Stimulated activated CD8-positive, alpha-beta memory T cell treated with anti-CD3 and anti-CD28 coated beads, Interleukin-4, amount 100 ng/mL, for 4 hours (primary cell): ENCODE measurements at regions not wholly inside any gene's neighbourhood (a gene's known extent, or its start where the extent isn't known, plus 50 kb on each side); places are given as distances from the start of the nearest gene placed in this dataset.

Experiments
- DNase-seq, 2 donors: peaks; one replicate each; pipeline ENCODE4 v3.0.0-alpha.2; 2020; ENCODE audit warnings: low read depth in 2 of 2, low spot score in 1 of 2

- DNase-seq, result no peak
Observed at GRCh38 chr7:52273685-52274610, 761.5 kb upstream of the POM121L12 start.

- DNase-seq, result no peak
Observed at GRCh38 chr7:52271703-52272102, 763.7 kb upstream of the POM121L12 start.

GRCh38 chr7:52270301-52270700 is 765.1 kb upstream of the POM121L12 start:
- no peak for DNase-seq

- DNase-seq, result no peak
Observed at GRCh38 chr7:52269669-52270068, 765.8 kb upstream of the POM121L12 start.

DNA sequence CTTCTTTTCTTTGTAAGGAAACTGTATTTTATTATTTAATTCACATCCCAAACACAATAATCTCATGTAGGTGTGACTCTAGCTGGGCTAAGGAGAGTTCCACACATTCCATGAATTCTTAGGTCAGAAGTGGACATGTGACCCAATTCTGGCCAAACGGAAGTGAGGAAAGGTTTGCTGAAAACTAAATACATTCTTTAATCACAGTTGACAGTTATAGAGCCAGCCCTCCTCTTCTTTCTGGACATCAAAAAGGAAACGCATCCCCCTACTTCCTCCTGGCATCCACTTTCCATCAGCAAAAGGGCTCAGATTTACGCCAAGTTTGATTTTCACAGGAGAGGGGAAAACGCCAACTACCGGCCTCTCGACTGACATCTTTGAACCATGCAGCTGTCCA is 774.4 kb upstream of the POM121L12 start:
- no peak for DNase-seq

DNA sequence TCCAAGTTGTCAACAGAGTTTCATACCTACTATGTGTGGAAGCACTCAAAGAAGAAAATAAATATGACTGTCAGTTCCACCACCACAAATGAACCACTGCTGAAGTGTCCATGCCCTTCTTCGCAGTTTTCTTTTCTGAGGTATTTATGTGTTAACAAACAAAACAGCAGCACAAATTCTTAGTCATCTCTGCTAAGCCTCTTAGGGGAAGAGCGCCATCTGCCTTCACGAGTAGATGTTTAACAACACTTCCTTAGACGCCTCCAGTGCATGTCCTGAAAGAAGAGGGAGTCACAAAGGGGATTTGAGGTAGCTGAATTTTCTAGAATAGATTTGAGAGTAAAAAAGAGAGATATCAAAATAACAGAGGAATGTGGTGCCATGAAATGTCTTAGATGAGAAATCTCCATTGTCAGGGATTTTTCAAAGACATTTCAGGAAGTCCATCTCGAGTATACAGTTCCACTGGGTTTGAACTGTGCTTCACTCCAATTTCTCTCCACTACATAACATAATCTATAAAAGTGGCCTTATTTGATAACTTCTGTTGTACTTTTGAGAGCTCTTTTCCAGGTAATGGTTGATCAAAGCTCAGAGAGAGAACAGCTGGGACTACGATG is 775.3 kb upstream of the POM121L12 start:
- no peak for DNase-seq

GRCh38 chr7:52257890-52258289 is 777.5 kb upstream of the POM121L12 start:
- DNase-seq, result no peak

- no peak for DNase-seq
Observed at GRCh38 chr7:52254396-52255010, 780.9 kb upstream of the POM121L12 start.

DNA sequence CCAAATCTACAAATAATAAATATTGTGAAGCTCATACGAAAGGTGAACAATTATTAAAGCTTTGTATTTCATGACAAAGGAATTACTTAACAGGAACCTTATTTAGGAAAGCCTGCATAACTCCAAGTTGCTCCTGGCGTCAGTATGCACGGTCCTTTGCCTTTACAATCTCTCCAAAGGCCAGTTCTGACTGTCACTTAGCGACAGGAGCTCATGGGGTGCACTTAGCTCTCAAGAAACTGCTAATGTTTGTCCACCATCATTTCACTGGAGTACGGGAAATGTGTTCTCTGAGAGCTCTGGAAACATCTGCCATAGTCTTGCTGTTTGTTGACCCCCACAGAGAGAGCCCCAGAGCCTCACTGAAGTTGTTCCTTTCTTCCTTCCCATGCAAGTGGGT is 781.5 kb upstream of the POM121L12 start:
- DNase-seq, result no peak

DNA sequence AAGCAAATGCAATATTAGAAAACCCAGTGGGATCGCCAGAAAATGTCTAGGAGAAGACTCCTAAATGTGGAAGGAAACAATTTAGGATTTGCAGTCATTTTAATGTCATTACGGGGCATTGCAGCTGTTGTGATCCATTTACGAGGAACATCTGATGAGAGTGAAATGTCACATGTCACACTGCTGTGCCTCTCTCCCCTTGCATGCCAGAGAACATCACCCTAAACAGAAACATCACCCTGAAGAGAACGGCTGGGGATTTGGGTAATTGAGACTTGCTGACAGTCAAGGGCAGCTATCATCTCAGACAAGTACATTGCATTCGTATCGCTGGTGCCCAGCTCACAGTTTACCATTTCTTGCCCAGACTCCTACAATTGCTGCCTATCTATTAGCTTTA is 785.7 kb upstream of the POM121L12 start:
- no peak for DNase-seq

DNA sequence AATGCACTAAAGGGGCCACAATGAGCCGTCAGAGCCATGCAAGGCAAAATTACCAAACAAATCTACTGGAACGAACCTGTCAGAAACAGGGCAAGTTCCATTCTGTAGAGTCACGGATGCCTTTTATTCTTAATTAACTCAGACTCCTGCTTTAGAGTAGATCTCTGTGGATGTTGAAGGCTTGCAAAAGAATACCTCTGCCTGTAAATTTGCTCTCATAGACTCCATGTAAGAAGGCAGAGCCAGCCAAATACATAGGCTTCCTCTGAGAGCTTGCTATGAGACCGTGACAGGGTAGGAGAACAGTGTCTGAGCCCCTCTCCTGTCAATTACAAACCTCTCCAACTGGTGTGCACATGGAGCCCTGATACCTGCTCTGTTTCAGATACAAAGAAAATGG is 787.9 kb upstream of the POM121L12 start:
- no peak for DNase-seq

DNA sequence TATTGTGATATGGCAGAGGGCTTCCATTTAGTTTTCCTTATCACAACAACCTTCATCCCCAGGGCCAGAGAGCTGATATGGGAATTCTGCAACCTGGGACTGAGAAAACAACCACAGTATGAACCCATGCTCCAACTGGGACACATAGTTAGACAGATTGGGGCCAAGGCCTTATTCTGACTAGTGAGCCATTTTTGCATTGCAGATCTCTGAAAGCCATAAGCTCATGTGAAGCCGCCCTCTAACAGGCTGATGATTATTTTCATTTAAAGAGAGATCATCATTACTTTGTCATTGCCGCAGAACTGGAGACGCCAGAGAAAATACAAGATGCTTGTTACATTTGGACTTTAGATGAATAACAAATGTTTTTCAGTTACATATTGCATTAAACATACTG is 791.7 kb upstream of the POM121L12 start:
- DNase-seq, result no peak

DNA sequence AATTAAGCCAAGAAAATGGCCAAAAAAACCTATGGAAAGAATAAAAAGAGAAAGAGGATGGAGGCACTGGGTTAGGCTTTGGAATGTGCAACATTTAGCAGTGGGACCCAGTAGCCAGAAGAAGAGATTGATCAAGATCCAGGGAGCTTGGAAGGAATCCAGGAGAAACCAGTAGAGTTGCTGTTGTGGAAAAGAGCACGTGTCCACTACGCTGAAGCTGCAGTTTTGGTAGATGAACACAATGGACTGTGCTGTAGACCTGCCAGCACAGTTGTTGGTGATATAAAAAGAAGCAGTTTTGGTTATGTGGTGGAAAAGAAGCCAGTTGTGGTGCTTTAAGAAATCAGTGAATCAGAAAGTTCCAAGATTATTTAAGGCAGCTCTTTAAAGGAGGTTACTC is 802.2 kb upstream of the POM121L12 start:
- DNase-seq, result no peak

- no peak for DNase-seq
Observed at GRCh38 chr7:52211930-52212329, 823.5 kb upstream of the POM121L12 start.

GRCh38 chr7:52209614-52210013 is 825.8 kb upstream of the POM121L12 start:
- DNase-seq, result no peak

- DNase-seq, result no peak
Observed at GRCh38 chr7:52197221-52197620, 838.2 kb upstream of the POM121L12 start.

DNA sequence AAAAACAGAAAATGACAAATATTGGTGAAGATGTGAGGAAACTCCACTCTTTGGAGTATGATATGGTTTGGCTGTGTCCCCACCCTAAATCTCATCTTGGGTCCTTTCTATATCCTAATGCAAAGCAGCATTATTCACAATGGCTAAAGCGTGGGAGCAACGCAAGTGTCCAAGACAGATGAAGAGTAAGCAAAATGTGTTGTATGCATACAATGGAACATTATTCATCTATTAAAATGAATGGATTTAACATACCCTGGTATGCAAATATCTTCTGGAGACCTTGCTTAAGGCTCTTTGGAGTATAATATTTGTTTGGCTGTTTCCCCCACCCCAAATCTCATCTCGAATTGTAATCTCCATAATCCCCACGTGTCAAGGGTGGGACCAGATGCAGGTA is 839.8 kb upstream of the POM121L12 start:
- DNase-seq, result no peak

- DNase-seq, result no peak
Observed at GRCh38 chr7:52189153-52189778, 846.2 kb upstream of the POM121L12 start.

- no peak for DNase-seq
Observed at GRCh38 chr7:52184006-52184703, 851.3 kb upstream of the POM121L12 start.

DNA sequence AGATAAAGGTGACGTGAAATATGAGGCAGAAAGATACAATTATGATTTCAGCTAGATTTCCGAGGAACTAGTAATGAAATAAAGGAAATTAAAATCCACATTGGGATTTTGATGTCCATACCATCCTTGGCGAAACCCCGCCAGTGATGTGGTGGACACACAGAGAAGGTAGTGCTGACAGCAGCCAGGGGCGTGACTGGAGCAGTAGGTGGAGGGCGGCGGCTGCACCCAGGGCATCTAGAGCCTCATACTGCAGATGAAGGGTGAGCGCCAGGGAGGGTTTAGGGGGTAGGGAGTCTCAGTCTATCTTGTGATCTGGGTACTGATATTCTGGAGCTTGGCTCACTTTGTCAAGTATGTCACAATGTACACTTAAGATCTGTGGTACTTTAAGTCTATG is 855.5 kb upstream of the POM121L12 start:
- DNase-seq, result no peak

- DNase-seq, result no peak
Observed at GRCh38 chr7:52168085-52168484, 851.5 kb upstream of the COBL start.
